ENCODE measurements at regions not wholly inside any gene's neighbourhood (a gene's known extent, or its start where the extent isn't known, plus 50 kb on each side); places are given as distances from the start of the nearest gene placed in this dataset.

- Histone ChIP-seq H3K27ac (ENCODE audit: low read depth in 1 of 2, low read length in 2 of 2) (no peak overlapping the region), H3K9me3 (replicated peaks in 1 of 2; ENCODE audit: control insufficient read depth in 1 of 2, insufficient read depth in 1 of 2, low read length in 2 of 2) (no peaks in the 10 kb centered on the region), H3K4me3 (replicated peaks in 1 of 3; ENCODE audit: low read depth in 2 of 3, low read length in 3 of 3) (no peak overlapping the region), H3K36me3 (replicated peaks in 1 of 2; ENCODE audit: control insufficient read depth in 1 of 2, insufficient read depth in 2 of 2, low read length in 2 of 2) (no peaks in the 10 kb centered on the region), H3K9ac (ENCODE audit: insufficient read depth, low read length, poor library complexity, severe bottlenecking) (no peak overlapping the region), H3K27me3 (ENCODE audit: control insufficient read depth in 2 of 2, insufficient read depth in 2 of 2, low read length in 2 of 2) (peaks cover 5 to 21% of the 10 kb centered on the region in 2 donors), H2AFZ (ENCODE audit: insufficient read depth, low read depth, low read length, poor library complexity, severe bottlenecking) (no peak overlapping the region), H3K4me1 (ENCODE audit: control insufficient read depth in 1 of 2, insufficient read depth in 2 of 2, low read length in 2 of 2) (no peaks in the 10 kb centered on the region), H4K20me1 (ENCODE audit: insufficient read depth, low read length) (no peaks in the 10 kb centered on the region), H3K4me2 (replicated peaks; ENCODE audit: extremely low read depth, low read length, poor library complexity, severe bottlenecking) (no peak overlapping the region), H3K79me2 (ENCODE audit: insufficient read depth, low read length) (no peaks in the 10 kb centered on the region)
- no peak overlapping the region for H3K27ac Mint-ChIP-seq
- intact Hi-C loops (cut with micrococcal nuclease) = no loop called here
- no peaks in the 10 kb centered on the region for H3K4me1 Mint-ChIP-seq
- no peak for DNase-seq
- no peak overlapping the region for H3K4me3 Mint-ChIP-seq
- H3K9me3 Mint-ChIP-seq = peaks cover 2 to 6% (median 3%) of the 10 kb centered on the region in 7 donors
- no peaks in the 10 kb centered on the region for H3K36me3 Mint-ChIP-seq
- TF ChIP-seq CTCF (IDR thresholded peaks at IDR 0.05) = no peak
- H3K27me3 Mint-ChIP-seq (ENCODE audit: low read depth in 3 of 3) = peaks cover 16 to 19% (median 19%) of the 10 kb centered on the region in 3 donors
Measured at GRCh38 chr5:173513521-173513991, 102.9 kb downstream of the BOD1 start.

GRCh38 chr5:173512637-173513435 lies 103.6 kb downstream of the BOD1 start:
- Histone ChIP-seq H4K20me1 (ENCODE audit: insufficient read depth, low read length) (no peaks in the 10 kb centered on the region), H3K4me3 (replicated peaks in 1 of 3; ENCODE audit: low read depth in 2 of 3, low read length in 3 of 3) (no peak overlapping the region), H3K27ac (ENCODE audit: low read depth in 1 of 2, low read length in 2 of 2) (no peak overlapping the region), H3K27me3 (ENCODE audit: control insufficient read depth in 2 of 2, insufficient read depth in 2 of 2, low read length in 2 of 2) (peaks cover 5 to 21% of the 10 kb centered on the region in 2 donors), H3K9ac (ENCODE audit: insufficient read depth, low read length, poor library complexity, severe bottlenecking) (no peak overlapping the region), H3K9me3 (replicated peaks in 1 of 2; ENCODE audit: control insufficient read depth in 1 of 2, insufficient read depth in 1 of 2, low read length in 2 of 2) (no peaks in the 10 kb centered on the region), H2AFZ (ENCODE audit: insufficient read depth, low read depth, low read length, poor library complexity, severe bottlenecking) (no peak overlapping the region), H3K4me1 (ENCODE audit: control insufficient read depth in 1 of 2, insufficient read depth in 2 of 2, low read length in 2 of 2) (no peaks in the 10 kb centered on the region), H3K36me3 (replicated peaks in 1 of 2; ENCODE audit: control insufficient read depth in 1 of 2, insufficient read depth in 2 of 2, low read length in 2 of 2) (no peaks in the 10 kb centered on the region), H3K4me2 (replicated peaks; ENCODE audit: extremely low read depth, low read length, poor library complexity, severe bottlenecking) (no peak overlapping the region), H3K79me2 (ENCODE audit: insufficient read depth, low read length) (no peaks in the 10 kb centered on the region)
- Mint-ChIP-seq H3K36me3 (no peaks in the 10 kb centered on the region), H3K27ac (no peak overlapping the region), H3K9me3 (peaks cover 0 to 6% (median 3%) of the 10 kb centered on the region in 7 donors), H3K27me3 (ENCODE audit: low read depth in 3 of 3) (peaks cover 16 to 19% (median 19%) of the 10 kb centered on the region in 3 donors), H3K4me1 (no peaks in the 10 kb centered on the region), H3K4me3 (peak overlapping the region in 1 of 2 donors; percentile 22)
- 22% methylated on average over 3 of the region's 5 CpGs for WGBS (ENCODE audit: insufficient coverage)
- intact Hi-C loops (cut with micrococcal nuclease) = no loop called here
- DNase-seq = no peak
- TF ChIP-seq CTCF (IDR thresholded peaks at IDR 0.05) = no peak
